ENCODE measurements at regions not wholly inside any gene's neighbourhood (a gene's known extent, or its start where the extent isn't known, plus 50 kb on each side); places are given as distances from the start of the nearest gene placed in this dataset.

GRCh38 chr11:131219646-131220045 is 150.8 kb upstream of the NTM start:
- TF ChIP-seq MLX (CRISPR knock-in tag; conservative IDR thresholded peaks at IDR 0.05) (no peak), CGGBP1 (CRISPR knock-in tag; IDR thresholded peaks at IDR 0.05) (no peak), ZNF253 (CRISPR knock-in tag; conservative IDR thresholded peaks at IDR 0.05) (no peak), ARNT (IDR thresholded peaks at IDR 0.05) (no peak), ZBTB33 (CRISPR knock-in tag; IDR thresholded peaks at IDR 0.05) (no peak), CHCHD3 (CRISPR knock-in tag; IDR thresholded peaks at IDR 0.05) (no peak), GABPA (tag; conservative IDR thresholded peaks at IDR 0.05; ENCODE audit: low read depth) (no peak), NFIC (IDR thresholded peaks at IDR 0.05) (no peak), FOXA3 (CRISPR knock-in tag; conservative IDR thresholded peaks at IDR 0.05 in 1 of 2, IDR thresholded peaks at IDR 0.05 in 1 of 2) (no peak)

All from K562 (cell line).